ENCODE measurements at regions not wholly inside any gene's neighbourhood (a gene's known extent, or its start where the extent isn't known, plus 50 kb on each side); places are given as distances from the start of the nearest gene placed in this dataset.
A peak's percentile ranks its signal among the peaks of the same experiment; 100 is the strongest.

- DNase-seq, result no peak
These were observed 52.6 kb upstream of the ASB17 start for GRCh38 chr1:75984781-75985180.

- no peak for DNase-seq
These were observed 53.6 kb upstream of the ASB17 start for GRCh38 chr1:75985827-75986226.

GRCh38 chr1:75986478-75986877, 54.3 kb upstream of the ASB17 start:
- no peak for DNase-seq

GRCh38 chr1:75989121-75989520, 56.9 kb upstream of the ASB17 start:
- no peak for DNase-seq

- DNase-seq, result peak in 1 of 3 donors; percentile 25
These were observed 58.5 kb upstream of the ASB17 start for GRCh38 chr1:75990686-75991085.

- DNase-seq, result peak; percentile 83 to 90 (median 88)
These were observed 59.4 kb upstream of the ASB17 start for GRCh38 chr1:75991497-75992114.

GRCh38 chr1:75992312-75992711, 60.1 kb upstream of the ASB17 start:
- DNase-seq, result no peak

GRCh38 chr1:75993661-75994060, 61.5 kb upstream of the ASB17 start:
- DNase-seq, result no peak

GRCh38 chr1:75996196-75996595, 64.0 kb upstream of the ASB17 start:
- DNase-seq, result peak in 1 of 3 donors; percentile 13

- no peak for DNase-seq
These were observed 66.8 kb upstream of the ASB17 start for GRCh38 chr1:75999034-75999433.

- no peak for DNase-seq
These were observed 70.6 kb upstream of the ST6GALNAC3 start for GRCh38 chr1:76003946-76004345.

- DNase-seq, result peak in 1 of 3 donors; percentile 40
These were observed 68.8 kb upstream of the ST6GALNAC3 start for GRCh38 chr1:76005765-76006164.

GRCh38 chr1:76006234-76006633, 68.3 kb upstream of the ST6GALNAC3 start:
- peak; percentile 31 to 87 (median 77) for DNase-seq

GRCh38 chr1:76010802-76011201, 63.7 kb upstream of the ST6GALNAC3 start:
- DNase-seq, result no peak

GRCh38 chr1:76012341-76013205, 62.0 kb upstream of the ST6GALNAC3 start:
- DNase-seq, result no peak

GRCh38 chr1:76013206-76013581, 61.4 kb upstream of the ST6GALNAC3 start:
- DNase-seq, result no peak

- no peak for DNase-seq
These were observed 59.0 kb upstream of the ST6GALNAC3 start for GRCh38 chr1:76015478-76016103.

GRCh38 chr1:76018045-76018444, 56.5 kb upstream of the ST6GALNAC3 start:
- no peak for DNase-seq

- DNase-seq, result no peak
These were observed 52.7 kb upstream of the ST6GALNAC3 start for GRCh38 chr1:76021846-76022245.

GRCh38 chr1:76023669-76024435, 50.7 kb upstream of the ST6GALNAC3 start:
- DNase-seq, result no peak
